Stimulated activated CD4-positive, alpha-beta T cell treated with anti-CD3 and anti-CD28 coated beads, Interleukin-15, amount 100 ng/mL, for 48 hours (primary cell): ENCODE measurements at regions not wholly inside any gene's neighbourhood (a gene's known extent, or its start where the extent isn't known, plus 50 kb on each side); places are given as distances from the start of the nearest gene placed in this dataset.
"Not testable (repeated sequence)": the region's sequence is repeated elsewhere in the genome, so short reads cannot be mapped to it uniquely, and the experiment has no call there.

Experiments used
- DNase-seq, 2 donors: peaks; one replicate each; pipeline ENCODE4 v3.0.0-alpha.2; 2020; ENCODE audit warnings: low read depth in 2 of 2

GRCh38 chr1:115534106-115534505, 107.7 kb upstream of the VANGL1 start:
- no peak for DNase-seq

- no peak for DNase-seq
These were observed 110.0 kb upstream of the VANGL1 start for GRCh38 chr1:115531631-115532264.

- DNase-seq, result no peak
These were observed 111.4 kb upstream of the VANGL1 start for GRCh38 chr1:115530407-115530806.

- no peak for DNase-seq
These were observed 112.4 kb upstream of the VANGL1 start for GRCh38 chr1:115529216-115529897.

GRCh38 chr1:115528336-115528735, 113.4 kb upstream of the VANGL1 start:
- not testable (repeated sequence) for DNase-seq

GRCh38 chr1:115527746-115528145, 114.0 kb upstream of the VANGL1 start:
- no peak for DNase-seq

- DNase-seq, result no peak
These were observed 114.9 kb upstream of the VANGL1 start for GRCh38 chr1:115526900-115527299.

GRCh38 chr1:115524236-115524635, 117.5 kb upstream of the VANGL1 start:
- DNase-seq, result no peak

GRCh38 chr1:115522386-115522785, 119.4 kb upstream of the VANGL1 start:
- DNase-seq, result no peak

GRCh38 chr1:115515270-115515669, 126.5 kb upstream of the VANGL1 start:
- DNase-seq, result no peak

GRCh38 chr1:115510226-115510625, 131.5 kb upstream of the VANGL1 start:
- not testable (repeated sequence) for DNase-seq

- no peak for DNase-seq
These were observed 133.9 kb upstream of the VANGL1 start for GRCh38 chr1:115507901-115508300.

- DNase-seq, result no peak
These were observed 134.7 kb upstream of the VANGL1 start for GRCh38 chr1:115506924-115507589.

GRCh38 chr1:115506518-115506917, 135.3 kb upstream of the VANGL1 start:
- no peak for DNase-seq

GRCh38 chr1:115505148-115505571, 136.6 kb upstream of the VANGL1 start:
- DNase-seq, result no peak

- DNase-seq, result not testable (repeated sequence)
These were observed 139.6 kb upstream of the VANGL1 start for GRCh38 chr1:115502183-115502582.

GRCh38 chr1:115501476-115501875, 140.3 kb upstream of the VANGL1 start:
- DNase-seq, result no peak

GRCh38 chr1:115499253-115499652, 142.5 kb upstream of the VANGL1 start:
- DNase-seq, result no peak

GRCh38 chr1:115496904-115497527, 144.8 kb upstream of the VANGL1 start:
- no peak for DNase-seq

- DNase-seq, result no peak
These were observed 146.1 kb upstream of the VANGL1 start for GRCh38 chr1:115495625-115496024.

- no peak for DNase-seq
These were observed 146.7 kb upstream of the VANGL1 start for GRCh38 chr1:115495111-115495510.

GRCh38 chr1:115493834-115494233, 147.9 kb upstream of the VANGL1 start:
- DNase-seq, result no peak

GRCh38 chr1:115492880-115493279, 148.9 kb upstream of the VANGL1 start:
- DNase-seq, result no peak
